Uterus (tissue), 2 donors: ENCODE measurements at regions not wholly inside any gene's neighbourhood (a gene's known extent, or its start where the extent isn't known, plus 50 kb on each side); places are given as distances from the start of the nearest gene placed in this dataset.

Experiments used
- POLR2A ChIP-seq, 2 donors: fragments of 450-650 bp; IDR thresholded peaks; one replicate each; pipeline ENCODE4 v1.6.1; 2016; ENCODE audit warnings: antibody characterized with exemption in 2 of 2, mild to moderate bottlenecking in 1 of 2, moderate library complexity in 1 of 2
- TF ChIP-seq, protein P1 (sequence below), 4 experiments: fragments of 200-600 bp in 2 of 4; fragments of 450-650 bp in 2 of 4; sonication (generic) in 2 of 4; IDR thresholded peaks; one replicate each; pipeline ENCODE4 v1.5.1; 2016 to 2019; ENCODE audit warnings: antibody characterized with exemption in 4 of 4, mild to moderate bottlenecking in 2 of 4, moderate library complexity in 1 of 4

DNA sequence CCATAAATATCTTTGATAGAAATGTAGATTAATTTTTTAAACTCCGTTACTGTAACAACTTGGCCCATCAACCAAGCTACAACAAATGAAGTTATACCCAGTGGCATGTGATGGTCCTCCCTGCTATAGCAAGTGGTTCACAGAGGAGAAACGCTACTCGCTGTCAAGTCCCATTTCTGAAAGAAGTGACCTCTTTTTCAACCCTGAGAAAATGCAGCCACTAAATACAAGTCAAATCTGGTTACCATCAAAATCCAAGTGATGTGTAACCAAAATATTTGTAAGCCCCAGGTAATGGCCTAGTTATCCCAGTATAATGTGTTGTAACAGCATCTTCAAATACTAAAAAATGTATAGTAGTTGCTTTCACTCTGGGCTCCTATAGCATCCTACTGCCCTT is 151.8 kb downstream of the MIS18A start:
- TF ChIP-seq, protein P1, sequence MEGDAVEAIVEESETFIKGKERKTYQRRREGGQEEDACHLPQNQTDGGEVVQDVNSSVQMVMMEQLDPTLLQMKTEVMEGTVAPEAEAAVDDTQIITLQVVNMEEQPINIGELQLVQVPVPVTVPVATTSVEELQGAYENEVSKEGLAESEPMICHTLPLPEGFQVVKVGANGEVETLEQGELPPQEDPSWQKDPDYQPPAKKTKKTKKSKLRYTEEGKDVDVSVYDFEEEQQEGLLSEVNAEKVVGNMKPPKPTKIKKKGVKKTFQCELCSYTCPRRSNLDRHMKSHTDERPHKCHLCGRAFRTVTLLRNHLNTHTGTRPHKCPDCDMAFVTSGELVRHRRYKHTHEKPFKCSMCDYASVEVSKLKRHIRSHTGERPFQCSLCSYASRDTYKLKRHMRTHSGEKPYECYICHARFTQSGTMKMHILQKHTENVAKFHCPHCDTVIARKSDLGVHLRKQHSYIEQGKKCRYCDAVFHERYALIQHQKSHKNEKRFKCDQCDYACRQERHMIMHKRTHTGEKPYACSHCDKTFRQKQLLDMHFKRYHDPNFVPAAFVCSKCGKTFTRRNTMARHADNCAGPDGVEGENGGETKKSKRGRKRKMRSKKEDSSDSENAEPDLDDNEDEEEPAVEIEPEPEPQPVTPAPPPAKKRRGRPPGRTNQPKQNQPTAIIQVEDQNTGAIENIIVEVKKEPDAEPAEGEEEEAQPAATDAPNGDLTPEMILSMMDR (IDR thresholded peaks at IDR 0.05), result no peak
- no peak for TF ChIP-seq POLR2A (IDR thresholded peaks at IDR 0.05)
